ENCODE measurements at regions not wholly inside any gene's neighbourhood (a gene's known extent, or its start where the extent isn't known, plus 50 kb on each side); places are given as distances from the start of the nearest gene placed in this dataset.
"Not testable (repeated sequence)": the region's sequence is repeated elsewhere in the genome, so short reads cannot be mapped to it uniquely, and the experiment has no call there.

DNA sequence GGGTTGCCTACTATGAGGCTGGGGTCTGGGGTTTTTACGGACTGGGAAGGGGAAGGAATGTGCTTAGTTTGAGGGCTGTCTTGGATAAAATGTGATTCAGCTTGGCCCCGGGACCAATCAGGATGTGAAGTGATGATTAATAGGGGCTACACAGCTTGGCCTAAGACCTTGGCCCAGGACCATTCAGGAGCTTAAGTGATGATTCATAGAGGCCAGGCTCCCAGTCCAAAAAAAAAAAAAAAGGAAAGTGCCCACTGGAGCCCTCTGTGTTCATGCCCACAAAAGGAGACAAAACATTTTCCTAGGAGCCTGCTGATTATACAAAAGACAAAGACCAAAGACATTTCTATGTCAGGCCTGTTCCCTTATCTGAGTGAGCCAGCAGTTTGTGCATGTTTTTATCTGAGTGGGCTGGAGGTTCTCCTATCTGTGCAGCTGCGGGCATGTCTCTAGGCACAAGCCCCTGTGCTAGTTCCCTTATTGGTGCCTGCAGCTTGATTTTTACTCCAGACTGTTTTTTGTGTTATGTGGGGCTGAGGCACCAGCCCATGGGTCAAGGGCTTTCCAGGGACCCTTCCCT lies 898.2 kb upstream of the GOT2 start:
- no peak for DNase-seq (ENCODE audit: low spot score)

DNA sequence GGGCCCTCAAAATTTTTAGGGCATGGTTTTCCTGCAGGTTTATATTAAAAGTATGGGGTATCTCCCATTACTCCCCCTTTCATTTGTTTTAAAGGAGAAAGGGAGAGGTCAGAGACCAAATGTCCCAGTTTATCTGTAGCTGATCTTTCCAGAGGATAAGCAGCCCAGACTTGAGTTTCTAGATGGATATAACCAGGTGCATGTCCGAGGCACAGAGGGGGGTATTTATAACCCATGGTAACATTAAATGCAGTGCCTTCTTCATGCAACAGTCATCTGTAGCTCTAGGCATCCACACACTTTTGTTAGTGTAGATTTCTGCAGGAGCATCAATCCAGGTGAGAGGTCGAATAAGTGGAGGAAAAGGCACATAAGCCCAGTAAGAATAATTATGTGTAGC lies 890.3 kb upstream of the GOT2 start:
- not testable (repeated sequence) for DNase-seq (ENCODE audit: low spot score)

- DNase-seq (ENCODE audit: low spot score): no peak
Observed at GRCh38 chr16:59614466-59615240, 880.5 kb upstream of the GOT2 start.

DNA sequence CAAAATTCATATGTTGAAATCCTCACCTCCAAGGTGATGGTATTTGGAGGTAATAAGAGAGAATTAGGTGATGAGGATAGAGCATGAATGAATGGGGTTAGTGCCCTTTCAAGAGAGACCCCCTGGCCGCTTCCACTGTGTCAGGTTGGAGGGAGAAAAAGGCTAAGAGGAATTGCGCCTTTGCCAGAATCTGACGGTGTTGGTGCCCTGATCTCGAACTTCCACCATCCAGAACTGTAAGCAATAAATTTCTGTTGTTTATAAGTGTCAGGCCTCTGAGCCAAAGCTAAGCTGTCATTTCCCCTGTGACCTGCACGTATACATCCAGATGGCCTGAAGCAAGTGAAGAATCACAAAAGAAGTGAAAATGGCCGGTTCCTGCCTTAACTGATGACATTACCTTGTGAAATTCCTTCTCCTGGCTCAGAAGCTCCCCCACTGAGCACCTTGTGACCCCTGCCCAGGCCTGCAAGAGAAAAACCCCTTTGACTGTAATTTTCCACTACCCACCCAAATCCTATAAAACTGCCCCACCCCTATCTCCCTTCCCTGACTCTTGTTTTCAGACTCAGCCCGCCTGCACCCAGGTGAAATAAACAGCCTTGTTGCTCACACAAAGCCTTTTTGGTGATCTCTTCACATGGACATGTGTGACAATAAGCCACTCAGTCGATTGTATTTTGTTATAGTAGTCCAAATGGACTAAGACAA lies 878.9 kb upstream of the GOT2 start:
- not testable (repeated sequence) for DNase-seq (ENCODE audit: low spot score)

GRCh38 chr16:59612094-59612493 lies 878.0 kb upstream of the GOT2 start:
- DNase-seq (ENCODE audit: low spot score): no peak

- no peak for DNase-seq (ENCODE audit: low spot score)
Observed at GRCh38 chr16:59611556-59611955, 877.4 kb upstream of the GOT2 start.

GRCh38 chr16:59605706-59606105 lies 871.6 kb upstream of the GOT2 start:
- no peak for DNase-seq (ENCODE audit: low spot score)

GRCh38 chr16:59604354-59604753 lies 870.2 kb upstream of the GOT2 start:
- no peak for DNase-seq (ENCODE audit: low spot score)

GRCh38 chr16:59601452-59601851 lies 867.3 kb upstream of the GOT2 start:
- no peak for DNase-seq (ENCODE audit: low spot score)

- DNase-seq (ENCODE audit: low spot score): no peak
Observed at GRCh38 chr16:59597269-59597668, 863.2 kb upstream of the GOT2 start.

GRCh38 chr16:59596693-59597092 lies 862.6 kb upstream of the GOT2 start:
- no peak for DNase-seq (ENCODE audit: low spot score)

DNA sequence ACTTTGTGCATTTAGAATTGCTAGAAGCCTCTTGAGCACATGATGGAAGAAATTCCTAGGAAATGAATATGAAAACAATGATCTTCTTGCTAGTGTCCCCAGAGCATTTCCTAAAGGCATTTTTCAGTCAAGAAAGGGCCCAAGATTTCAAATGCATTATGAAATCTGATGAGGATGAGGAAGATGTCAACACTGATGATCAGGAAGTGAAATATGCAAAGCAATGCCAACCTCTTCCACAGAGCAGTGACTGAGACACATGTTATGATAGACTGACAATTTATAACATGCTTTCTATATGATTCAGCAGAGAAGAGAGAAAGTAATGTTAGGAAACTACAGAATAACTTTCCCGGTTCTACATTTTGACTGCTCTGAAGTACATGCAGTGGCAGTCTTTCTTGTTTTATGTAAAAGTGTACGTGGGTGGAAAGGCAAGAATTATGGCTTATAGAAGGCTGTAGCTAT lies 859.1 kb upstream of the GOT2 start:
- DNase-seq (ENCODE audit: low spot score): no peak

DNA sequence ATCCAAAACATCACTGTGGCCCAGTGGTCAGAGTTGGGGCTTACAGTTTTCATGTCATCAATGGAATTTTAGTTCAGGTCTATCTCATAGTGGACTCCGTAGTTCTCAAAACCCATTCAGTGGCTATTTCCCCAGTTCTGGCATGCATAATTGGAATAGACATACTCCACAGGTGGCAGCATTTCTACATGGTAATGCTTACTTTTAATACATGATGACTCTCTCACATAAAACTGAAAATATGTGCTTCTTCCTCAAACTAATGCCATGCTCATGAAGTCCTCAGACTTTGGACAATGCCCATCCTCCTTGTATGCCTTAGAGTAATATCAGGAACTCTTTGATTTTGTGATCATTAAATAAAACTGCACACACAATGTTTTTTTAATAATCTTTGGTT lies 857.4 kb upstream of the GOT2 start:
- no peak for DNase-seq (ENCODE audit: low spot score)

DNA sequence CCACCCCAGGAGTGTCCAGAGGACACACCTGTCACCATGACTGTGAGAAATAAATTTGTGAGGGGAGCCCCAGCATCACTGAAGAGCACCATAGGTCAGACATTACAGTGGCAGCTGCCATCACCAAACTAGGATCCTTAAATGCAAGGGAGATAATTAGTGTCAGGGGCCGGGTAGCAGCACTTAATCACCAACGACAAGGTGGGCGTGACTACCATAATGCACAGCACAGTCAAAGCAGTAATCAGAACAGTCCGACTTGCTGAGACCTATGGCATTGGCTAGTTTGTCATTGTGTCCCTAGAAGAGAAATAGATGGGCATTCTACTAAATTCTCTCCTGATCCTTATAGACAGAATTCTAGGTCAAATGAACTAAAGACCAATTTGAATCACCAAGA lies 856.7 kb upstream of the GOT2 start:
- DNase-seq (ENCODE audit: low spot score): no peak

GRCh38 chr16:59586331-59586730 lies 852.2 kb upstream of the GOT2 start:
- DNase-seq (ENCODE audit: low spot score): no peak

GRCh38 chr16:59574296-59574695 lies 840.2 kb upstream of the GOT2 start:
- no peak for DNase-seq (ENCODE audit: low spot score)

GRCh38 chr16:59573528-59574271 lies 839.6 kb upstream of the GOT2 start:
- DNase-seq (ENCODE audit: low spot score): no peak

DNA sequence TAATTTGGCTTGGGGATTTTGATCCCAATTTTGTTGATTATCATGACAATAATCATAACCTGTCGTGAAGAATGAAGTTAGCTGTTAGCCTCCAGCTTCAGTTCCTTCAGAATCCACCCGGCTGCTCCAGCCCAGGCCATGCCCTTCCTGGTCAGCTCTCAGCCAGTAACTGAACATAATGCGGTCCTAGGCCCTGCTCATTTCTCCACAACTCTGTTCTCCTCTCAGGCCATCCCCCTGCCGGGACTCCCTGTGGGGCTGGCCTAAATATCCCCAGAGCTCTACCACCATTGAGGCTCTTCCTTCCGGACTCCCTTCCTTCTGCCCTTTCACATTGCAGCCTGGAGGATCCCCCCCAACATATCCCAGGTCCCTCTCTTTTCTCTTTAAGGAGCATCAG lies 833.4 kb upstream of the GOT2 start:
- DNase-seq (ENCODE audit: low spot score): no peak

DNA sequence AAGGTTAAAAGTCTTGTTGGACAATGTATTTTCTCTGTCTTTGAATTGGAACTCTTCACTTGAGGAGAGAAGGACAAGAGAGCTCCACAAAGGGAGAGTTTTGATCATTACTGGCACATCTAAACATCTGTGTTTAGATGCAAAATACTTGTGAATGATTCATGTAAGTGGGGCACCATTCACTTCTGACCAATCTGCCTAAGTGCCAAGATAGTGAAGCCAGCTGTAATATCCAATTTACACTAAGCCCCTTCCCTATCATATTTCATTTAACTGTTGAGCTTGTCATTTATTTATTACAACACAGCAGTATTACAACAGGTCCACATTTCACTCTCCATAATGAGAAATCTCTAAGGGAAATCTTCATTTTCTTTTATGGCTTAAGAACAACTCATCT lies 832.3 kb upstream of the GOT2 start:
- no peak for DNase-seq (ENCODE audit: low spot score)

DNA sequence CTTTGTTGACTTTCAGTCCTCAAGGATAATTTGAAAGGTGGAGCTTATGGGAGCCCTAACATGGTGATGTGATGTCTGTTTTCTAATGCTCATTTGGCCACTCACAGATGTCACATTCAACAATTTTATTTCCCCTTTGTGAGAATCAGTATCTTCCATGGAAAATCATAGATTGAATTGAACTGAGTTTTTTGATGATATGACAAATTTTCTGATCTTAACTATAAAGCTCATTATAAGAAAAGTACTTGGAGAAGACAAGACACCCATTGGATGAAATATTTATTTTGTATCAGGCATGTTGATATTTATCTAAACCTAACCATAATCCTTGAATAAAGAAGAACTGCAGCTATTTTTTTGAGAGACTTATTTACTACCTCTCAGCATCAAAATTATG lies 824.6 kb upstream of the GOT2 start:
- no peak for DNase-seq (ENCODE audit: low spot score)

GRCh38 chr16:59552164-59552563 lies 818.0 kb upstream of the GOT2 start:
- no peak for DNase-seq (ENCODE audit: low spot score)

- no peak for DNase-seq (ENCODE audit: low spot score)
Observed at GRCh38 chr16:59545721-59546120, 811.6 kb upstream of the GOT2 start.

DNA sequence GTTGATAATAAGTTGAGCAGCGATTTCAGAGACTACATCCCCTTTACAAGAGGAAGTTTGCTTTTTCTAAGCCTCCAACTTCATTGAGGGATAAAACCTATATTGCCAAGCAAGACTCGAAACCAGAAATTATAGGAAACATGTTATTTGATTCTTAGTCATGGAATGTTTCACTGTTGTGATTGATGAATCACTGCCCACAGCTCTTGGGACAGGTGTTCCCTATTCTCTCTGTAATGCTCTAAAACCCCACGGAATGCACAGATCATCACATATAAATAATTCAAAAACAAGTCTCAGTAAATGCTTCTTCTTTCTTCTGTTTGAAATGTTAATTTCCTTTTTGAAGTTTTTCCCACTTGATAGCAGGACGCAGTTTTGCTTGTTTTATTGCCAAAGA lies 809.5 kb upstream of the GOT2 start:
- DNase-seq (ENCODE audit: low spot score): peak; percentile 16
